ENCODE measurements at regions not wholly inside any gene's neighbourhood (a gene's known extent, or its start where the extent isn't known, plus 50 kb on each side); places are given as distances from the start of the nearest gene placed in this dataset.

DNA sequence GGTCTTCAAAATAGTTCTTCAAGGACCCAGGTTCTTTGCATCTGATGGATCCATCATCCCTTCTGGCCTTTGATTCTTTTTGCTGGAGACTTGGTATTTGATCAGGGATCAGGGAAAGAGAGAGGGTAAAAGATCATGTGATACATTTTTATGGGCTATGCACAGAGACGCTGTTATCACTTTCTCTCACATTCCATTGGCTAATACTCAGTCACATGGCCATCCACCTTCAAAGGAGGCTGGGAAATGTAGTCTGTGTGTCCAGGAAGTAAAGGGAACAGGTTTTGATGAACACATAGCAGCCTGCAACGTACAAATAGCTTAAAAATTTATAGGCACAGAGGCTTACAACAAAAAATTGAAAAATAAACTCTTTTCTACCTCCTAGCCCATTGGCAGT is 629.6 kb upstream of the FANCL start:
- no peaks in the 10 kb centered on the region for H3K36me3 ChIP-seq
- H3K27ac ChIP-seq: no peak overlapping the region
- no peaks in the 10 kb centered on the region for H3K27me3 ChIP-seq
- no peaks in the 10 kb centered on the region for H3K4me1 ChIP-seq (ENCODE audit: low read depth)
- H3K9me3 ChIP-seq (ENCODE audit: low read depth): no peaks in the 10 kb centered on the region
- no peak for DNase-seq (ENCODE audit: low read depth in 1 of 2, low spot score in 1 of 2)
- TF ChIP-seq, protein P1, sequence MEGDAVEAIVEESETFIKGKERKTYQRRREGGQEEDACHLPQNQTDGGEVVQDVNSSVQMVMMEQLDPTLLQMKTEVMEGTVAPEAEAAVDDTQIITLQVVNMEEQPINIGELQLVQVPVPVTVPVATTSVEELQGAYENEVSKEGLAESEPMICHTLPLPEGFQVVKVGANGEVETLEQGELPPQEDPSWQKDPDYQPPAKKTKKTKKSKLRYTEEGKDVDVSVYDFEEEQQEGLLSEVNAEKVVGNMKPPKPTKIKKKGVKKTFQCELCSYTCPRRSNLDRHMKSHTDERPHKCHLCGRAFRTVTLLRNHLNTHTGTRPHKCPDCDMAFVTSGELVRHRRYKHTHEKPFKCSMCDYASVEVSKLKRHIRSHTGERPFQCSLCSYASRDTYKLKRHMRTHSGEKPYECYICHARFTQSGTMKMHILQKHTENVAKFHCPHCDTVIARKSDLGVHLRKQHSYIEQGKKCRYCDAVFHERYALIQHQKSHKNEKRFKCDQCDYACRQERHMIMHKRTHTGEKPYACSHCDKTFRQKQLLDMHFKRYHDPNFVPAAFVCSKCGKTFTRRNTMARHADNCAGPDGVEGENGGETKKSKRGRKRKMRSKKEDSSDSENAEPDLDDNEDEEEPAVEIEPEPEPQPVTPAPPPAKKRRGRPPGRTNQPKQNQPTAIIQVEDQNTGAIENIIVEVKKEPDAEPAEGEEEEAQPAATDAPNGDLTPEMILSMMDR (IDR thresholded peaks at IDR 0.05; ENCODE audit: low read depth, low read length): no peak
- H3K4me3 ChIP-seq: no peak overlapping the region

DNA sequence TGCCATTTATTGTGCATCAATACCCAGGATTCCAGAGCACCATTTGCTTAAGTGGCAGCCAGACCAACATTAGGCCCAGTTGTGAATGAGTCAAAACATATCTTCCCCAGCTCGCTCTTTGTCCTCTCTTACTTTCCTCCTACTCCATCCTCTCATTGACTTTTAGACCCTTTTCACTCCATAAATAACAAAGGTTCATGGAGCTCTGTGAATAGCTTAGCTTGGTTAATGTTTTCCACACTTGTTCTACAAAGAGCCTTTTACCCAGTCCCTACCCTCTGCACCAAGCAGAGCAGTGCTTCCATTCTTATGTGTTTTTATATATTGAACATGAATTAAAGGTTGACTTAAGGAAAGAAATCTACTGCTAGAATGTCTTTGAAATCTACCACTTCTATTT is 625.8 kb upstream of the FANCL start:
- no peaks in the 10 kb centered on the region for H3K9me3 ChIP-seq (ENCODE audit: low read depth)
- TF ChIP-seq, protein P1 (IDR thresholded peaks at IDR 0.05; ENCODE audit: low read depth, low read length): no peak
- no peak overlapping the region for H3K27ac ChIP-seq
- H3K4me1 ChIP-seq (ENCODE audit: low read depth): no peaks in the 10 kb centered on the region
- no peak for DNase-seq (ENCODE audit: low read depth in 1 of 2, low spot score in 1 of 2)
- no peaks in the 10 kb centered on the region for H3K27me3 ChIP-seq
- H3K4me3 ChIP-seq: no peak overlapping the region
- H3K36me3 ChIP-seq: no peaks in the 10 kb centered on the region

DNA sequence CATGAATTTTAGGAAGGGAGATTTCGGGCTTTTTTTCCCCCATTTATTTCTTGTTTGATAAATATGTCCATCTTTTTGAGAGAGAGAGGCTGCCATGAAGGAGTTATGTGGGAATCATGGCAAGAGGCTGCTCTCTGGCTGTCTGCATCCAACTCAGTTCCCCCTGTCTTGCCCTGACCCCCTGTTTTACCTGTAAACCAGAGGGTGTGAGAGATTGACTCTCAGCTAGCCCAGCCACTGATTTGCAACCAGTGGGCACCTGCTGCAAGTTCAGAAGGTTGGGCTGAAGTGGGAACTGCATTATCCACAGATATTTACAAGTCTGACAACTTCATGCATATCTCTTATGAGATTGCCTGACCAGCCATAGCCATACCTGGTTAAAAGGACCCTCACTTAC is 625.4 kb upstream of the FANCL start:
- TF ChIP-seq, protein P1 (IDR thresholded peaks at IDR 0.05; ENCODE audit: low read depth, low read length): no peak
- no peak for DNase-seq (ENCODE audit: low read depth in 1 of 2, low spot score in 1 of 2)
- H3K27ac ChIP-seq: no peak overlapping the region
- H3K4me1 ChIP-seq (ENCODE audit: low read depth): no peaks in the 10 kb centered on the region
- H3K4me3 ChIP-seq: no peak overlapping the region
- no peaks in the 10 kb centered on the region for H3K36me3 ChIP-seq
- H3K9me3 ChIP-seq (ENCODE audit: low read depth): no peaks in the 10 kb centered on the region
- no peaks in the 10 kb centered on the region for H3K27me3 ChIP-seq

DNA sequence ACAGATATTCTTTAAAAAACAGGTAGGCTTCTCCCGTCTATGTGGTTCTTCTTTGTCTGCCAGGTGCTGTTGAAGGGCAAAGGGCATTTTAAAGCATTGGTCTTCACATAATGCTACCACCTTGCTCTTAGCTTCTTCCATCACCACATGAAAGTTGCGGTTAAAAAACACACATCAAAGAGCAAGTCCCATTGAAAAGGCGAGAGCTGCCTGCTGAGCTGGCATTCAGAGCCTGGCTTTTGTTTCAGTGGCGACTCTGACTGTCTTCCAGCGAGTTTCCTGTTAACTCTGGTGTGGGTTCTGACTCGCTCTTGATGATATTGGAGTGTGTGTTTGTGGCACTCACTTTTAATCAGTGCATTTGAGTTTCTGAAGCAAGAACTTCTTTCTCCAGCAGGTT is 624.9 kb upstream of the FANCL start:
- Histone ChIP-seq H3K4me3 (no peak overlapping the region), H3K36me3 (no peaks in the 10 kb centered on the region), H3K27ac (no peak overlapping the region), H3K4me1 (ENCODE audit: low read depth) (no peaks in the 10 kb centered on the region), H3K9me3 (ENCODE audit: low read depth) (no peaks in the 10 kb centered on the region), H3K27me3 (no peaks in the 10 kb centered on the region)
- peak in 1 of 2 donors; percentile 3 for DNase-seq (ENCODE audit: low read depth in 1 of 2, low spot score in 1 of 2)
- TF ChIP-seq, protein P1 (IDR thresholded peaks at IDR 0.05; ENCODE audit: low read depth, low read length): no peak

DNA sequence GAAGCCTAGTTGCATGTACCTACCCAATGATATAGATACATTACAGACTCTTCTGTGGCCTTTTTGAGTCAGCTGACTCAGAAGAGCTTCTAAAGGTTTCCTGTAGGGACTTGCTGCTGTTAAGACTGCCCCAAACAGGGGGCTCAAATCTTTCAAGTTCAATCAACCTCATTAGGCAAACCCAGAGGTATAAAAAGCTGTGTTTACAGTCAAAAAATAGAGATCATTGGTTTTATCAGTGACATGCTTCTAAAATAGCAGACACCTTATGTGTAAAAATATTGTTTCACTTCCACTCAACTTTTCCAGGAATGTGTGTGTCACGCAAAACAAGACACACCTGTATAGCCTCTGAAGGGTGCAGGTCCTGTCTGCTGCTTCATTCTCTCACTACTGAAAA is 624.3 kb upstream of the FANCL start:
- Histone ChIP-seq H3K36me3 (no peaks in the 10 kb centered on the region), H3K27me3 (no peaks in the 10 kb centered on the region), H3K9me3 (ENCODE audit: low read depth) (no peaks in the 10 kb centered on the region), H3K4me3 (no peak overlapping the region), H3K27ac (no peak overlapping the region), H3K4me1 (ENCODE audit: low read depth) (no peaks in the 10 kb centered on the region)
- no peak for DNase-seq (ENCODE audit: low read depth in 1 of 2, low spot score in 1 of 2)
- TF ChIP-seq, protein P1 (IDR thresholded peaks at IDR 0.05; ENCODE audit: low read depth, low read length): no peak

DNA sequence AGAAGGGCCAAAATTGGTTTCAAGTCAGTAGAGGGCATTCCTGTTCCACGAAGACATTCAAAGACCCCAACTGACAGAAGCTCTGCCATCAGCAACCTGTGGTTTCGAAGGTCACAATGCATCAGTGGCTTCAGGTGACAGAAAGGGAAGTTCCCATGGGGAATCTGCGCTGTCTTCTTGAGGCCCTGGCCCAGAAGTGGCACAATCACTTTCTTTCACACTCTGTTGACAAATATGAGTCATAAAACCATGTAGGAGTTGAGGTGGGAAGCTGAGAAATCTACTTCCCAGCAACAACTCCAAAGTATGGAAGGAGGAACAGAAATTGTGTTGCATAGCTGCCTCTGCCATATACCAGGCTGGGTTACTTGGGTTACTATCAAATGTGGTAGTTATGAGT is 621.1 kb upstream of the FANCL start:
- Histone ChIP-seq H3K4me3 (no peak overlapping the region), H3K27ac (no peak overlapping the region), H3K4me1 (ENCODE audit: low read depth) (no peaks in the 10 kb centered on the region), H3K27me3 (no peaks in the 10 kb centered on the region), H3K9me3 (ENCODE audit: low read depth) (no peaks in the 10 kb centered on the region), H3K36me3 (no peaks in the 10 kb centered on the region)
- no peak for DNase-seq (ENCODE audit: low read depth in 1 of 2, low spot score in 1 of 2)
- TF ChIP-seq, protein P1 (IDR thresholded peaks at IDR 0.05; ENCODE audit: low read depth, low read length): no peak
